Fibroblast of lung (primary cell): ENCODE measurements at regions not wholly inside any gene's neighbourhood (a gene's known extent, or its start where the extent isn't known, plus 50 kb on each side); places are given as distances from the start of the nearest gene placed in this dataset.

ENCODE experiments used
- DNase-seq, 2 donors: peaks; one replicate each; pipeline versions ENCODE4 v3.0.0 to v3.0.0-alpha.2; 2010; ENCODE audit warnings: low read depth in 2 of 2
- H2AFZ ChIP-seq: 2 replicates; pipeline ENCODE4 v1.5.1; 2012; ENCODE audit warnings: low read length, control low read depth, inconsistent platforms
- H3K27ac ChIP-seq: 2 replicates; pipeline ENCODE4 v1.5.1; 2011; ENCODE audit warnings: low read length, control low read depth; ENCODE audit not compliant: insufficient read depth
- H3K27me3 ChIP-seq: 2 replicates; pipeline ENCODE4 v1.5.1; 2011; ENCODE audit warnings: mild to moderate bottlenecking, low read length; ENCODE audit not compliant: control insufficient read depth, insufficient read depth
- H3K36me3 ChIP-seq: 2 replicates; pipeline ENCODE4 v1.5.1; 2011; ENCODE audit warnings: low read length; ENCODE audit not compliant: control insufficient read depth, insufficient read depth
- H3K4me1 ChIP-seq: 2 replicates; pipeline ENCODE4 v1.5.1; 2011; ENCODE audit warnings: low read length; ENCODE audit not compliant: control insufficient read depth, insufficient read depth; ENCODE audit errors: extremely low read depth
- H3K4me2 ChIP-seq: 2 replicates; pipeline ENCODE4 v1.5.1; 2011; ENCODE audit warnings: low read length, control low read depth; ENCODE audit not compliant: insufficient read depth; ENCODE audit errors: extremely low read depth
- H3K4me3 ChIP-seq, 4 experiments: fragments of 200-600 bp in 1 of 4; sonication (generic) in 1 of 4; replicated peaks in 1 of 4; 2 replicates each; pipeline ENCODE4 v1.5.1; 2011 to 2016; ENCODE audit warnings: low read length in 4 of 4, low read depth in 3 of 4, mild to moderate bottlenecking in 3 of 4, control low read depth in 2 of 4, inconsistent platforms in 1 of 4, mixed read lengths in 1 of 4; ENCODE audit not compliant: insufficient read depth in 1 of 4; ENCODE audit errors: control extremely low read depth in 1 of 4
- H3K79me2 ChIP-seq: 2 replicates; pipeline ENCODE4 v1.5.1; 2012; ENCODE audit warnings: mild to moderate bottlenecking, low read length, inconsistent platforms; ENCODE audit not compliant: control insufficient read depth, insufficient read depth
- H3K9ac ChIP-seq: 2 replicates; pipeline ENCODE4 v1.5.1; 2011; ENCODE audit warnings: mild to moderate bottlenecking, low read length, control low read depth; ENCODE audit not compliant: insufficient read depth
- H3K9me3 ChIP-seq: 2 replicates; pipeline ENCODE4 v1.5.1; 2012; ENCODE audit warnings: low read depth, low read length; ENCODE audit not compliant: control insufficient read depth, insufficient read depth
- H4K20me1 ChIP-seq: 2 replicates; pipeline ENCODE4 v1.5.1; 2011; ENCODE audit warnings: low read length; ENCODE audit not compliant: control insufficient read depth, insufficient read depth; ENCODE audit errors: extremely low read depth
- CTCF ChIP-seq, 2 donors: IDR thresholded peaks in 1 of 2; conservative IDR thresholded peaks in 1 of 2; 1 replicate in 1 of 2; 2 replicates in 1 of 2; pipeline ENCODE4 v1.5.1; 2011 to 2012; ENCODE audit warnings: low read length in 2 of 2, control low read depth in 1 of 2, inconsistent platforms in 1 of 2, low read depth in 1 of 2, mild to moderate bottlenecking in 1 of 2
- EZH2 ChIP-seq: IDR thresholded peaks from 2 replicates; pipeline ENCODE4 v1.5.1; 2012; ENCODE audit warnings: low read length, control low read depth, mild to moderate bottlenecking; ENCODE audit errors: missing control alignments

GRCh38 chr1:244965185-244966030, 101.1 kb upstream of the HNRNPU start:
- no peak for TF ChIP-seq EZH2
- no peak for TF ChIP-seq CTCF (conservative IDR thresholded peaks at IDR 0.05 in 1 of 2, IDR thresholded peaks at IDR 0.05 in 1 of 2; ENCODE audit: low read depth in 1 of 2, low read length in 2 of 2)
- no peak for DNase-seq
- no peaks in the 10 kb centered on the region for H4K20me1 ChIP-seq
- H2AFZ ChIP-seq, result no peak overlapping the region
- no peak overlapping the region for H3K27ac ChIP-seq
- H3K4me2 ChIP-seq, result no peak overlapping the region
- H3K4me1 ChIP-seq, result peaks cover 16% of the 10 kb centered on the region
- no peaks in the 10 kb centered on the region for H3K36me3 ChIP-seq
- no peaks in the 10 kb centered on the region for H3K27me3 ChIP-seq
- no peak overlapping the region for H3K4me3 ChIP-seq
- H3K9ac ChIP-seq, result no peak overlapping the region
- H3K9me3 ChIP-seq, result no peaks in the 10 kb centered on the region
- H3K79me2 ChIP-seq, result no peaks in the 10 kb centered on the region

GRCh38 chr1:244964112-244964971, 100.0 kb upstream of the HNRNPU start:
- no peak for TF ChIP-seq EZH2
- no peak for TF ChIP-seq CTCF (conservative IDR thresholded peaks at IDR 0.05 in 1 of 2, IDR thresholded peaks at IDR 0.05 in 1 of 2; ENCODE audit: low read depth in 1 of 2, low read length in 2 of 2)
- Histone ChIP-seq H4K20me1 (no peaks in the 10 kb centered on the region), H3K9ac (no peak overlapping the region)

GRCh38 chr1:244963231-244963826, 99.0 kb upstream of the HNRNPU start:
- Histone ChIP-seq H4K20me1 (no peaks in the 10 kb centered on the region), H3K4me2 (peak overlapping the region; percentile 84), H3K9ac (no peak overlapping the region), H3K79me2 (no peaks in the 10 kb centered on the region), H3K36me3 (no peaks in the 10 kb centered on the region), H3K27ac (peak overlapping the region; percentile 71), H2AFZ (no peak overlapping the region), H3K27me3 (no peaks in the 10 kb centered on the region), H3K4me3 (peak overlapping the region in 1 of 4 experiments; percentile 30), H3K9me3 (no peaks in the 10 kb centered on the region), H3K4me1 (peaks cover 16% of the 10 kb centered on the region)
- no peak for TF ChIP-seq CTCF (conservative IDR thresholded peaks at IDR 0.05 in 1 of 2, IDR thresholded peaks at IDR 0.05 in 1 of 2; ENCODE audit: low read depth in 1 of 2, low read length in 2 of 2)
- no peak for TF ChIP-seq EZH2
- peak; percentile 9 to 11 for DNase-seq

More at GRCh38 chr1:244964112-244964971, 100.0 kb upstream of the HNRNPU start:
- Histone ChIP-seq H3K9me3 (no peaks in the 10 kb centered on the region), H2AFZ (peak overlapping the region; percentile 78), H3K36me3 (no peaks in the 10 kb centered on the region), H3K4me2 (peak overlapping the region; percentile 84), H3K4me3 (peak overlapping the region; percentile 7 to 38 (median 21)), H3K27ac (peak overlapping the region; percentile 71), H3K4me1 (peaks cover 16% of the 10 kb centered on the region), H3K27me3 (no peaks in the 10 kb centered on the region), H3K79me2 (no peaks in the 10 kb centered on the region)
- peak; percentile 83 to 90 for DNase-seq
